GM18520 (cell line): ENCODE measurements at regions not wholly inside any gene's neighbourhood (a gene's known extent, or its start where the extent isn't known, plus 50 kb on each side); places are given as distances from the start of the nearest gene placed in this dataset.
"Not testable (repeated sequence)": the region's sequence is repeated elsewhere in the genome, so short reads cannot be mapped to it uniquely, and the experiment has no call there.

ENCODE experiments used
- ATAC-seq: cut with Tn5 transposase; IDR thresholded peaks from one replicate; pipeline ENCODE4 v1.9.1; 2021; ENCODE audit not compliant: unreplicated experiment

GRCh38 chr11:46223252-46223513 is 54.3 kb upstream of the CREB3L1 start:
- no peak for ATAC-seq

GRCh38 chr11:46222490-46223251 is 54.8 kb upstream of the CREB3L1 start:
- ATAC-seq: no peak

GRCh38 chr11:46220313-46220712 is 57.1 kb upstream of the CREB3L1 start:
- no peak for ATAC-seq

- no peak for ATAC-seq
These were observed 60.7 kb upstream of the CREB3L1 start for GRCh38 chr11:46216765-46217089.

- ATAC-seq: no peak
These were observed 61.3 kb upstream of the CREB3L1 start for GRCh38 chr11:46216019-46216764.

- no peak for ATAC-seq
These were observed 62.1 kb upstream of the CREB3L1 start for GRCh38 chr11:46215208-46215931.

GRCh38 chr11:46212720-46213119 is 64.7 kb upstream of the CREB3L1 start:
- no peak for ATAC-seq

GRCh38 chr11:46210856-46211255 is 66.6 kb upstream of the CREB3L1 start:
- no peak for ATAC-seq

GRCh38 chr11:46210133-46210636 is 67.3 kb upstream of the CREB3L1 start:
- peak; percentile 71 for ATAC-seq

GRCh38 chr11:46209624-46210023 is 67.8 kb upstream of the CREB3L1 start:
- ATAC-seq: not testable (repeated sequence)

GRCh38 chr11:46208803-46209202 is 68.7 kb upstream of the CREB3L1 start:
- no peak for ATAC-seq

GRCh38 chr11:46207270-46207669 is 70.2 kb upstream of the CREB3L1 start:
- ATAC-seq: no peak

GRCh38 chr11:46204415-46204814 is 73.0 kb upstream of the CREB3L1 start:
- not testable (repeated sequence) for ATAC-seq

GRCh38 chr11:46203746-46204145 is 73.7 kb upstream of the CREB3L1 start:
- ATAC-seq: no peak

- no peak for ATAC-seq
These were observed 74.6 kb upstream of the CREB3L1 start for GRCh38 chr11:46202696-46203391.

GRCh38 chr11:46202149-46202548 is 75.3 kb upstream of the CREB3L1 start:
- ATAC-seq: no peak

- no peak for ATAC-seq
These were observed 76.8 kb upstream of the CREB3L1 start for GRCh38 chr11:46200537-46201281.

GRCh38 chr11:46198245-46199240 is 77.3 kb upstream of the PHF21A start:
- ATAC-seq: no peak

GRCh38 chr11:46197421-46197820 is 76.2 kb upstream of the PHF21A start:
- no peak for ATAC-seq
